Type B pancreatic cell (in vitro differentiated cells): ENCODE measurements at regions not wholly inside any gene's neighbourhood (a gene's known extent, or its start where the extent isn't known, plus 50 kb on each side); places are given as distances from the start of the nearest gene placed in this dataset.

Experiments used
- DNase-seq: peaks from one replicate; pipeline ENCODE4 v3.0.0; 2021; ENCODE audit warnings: mixed read lengths; ENCODE audit not compliant: unreplicated experiment; ENCODE audit errors: extremely low spot score
- H3K27ac Mint-ChIP-seq: 2 replicates; pipeline ENCODE4 v1.8.0; 2021; ENCODE audit warnings: mild to moderate bottlenecking, mixed read lengths
- H3K27me3 Mint-ChIP-seq: 2 replicates; pipeline ENCODE4 v1.8.0; 2021; ENCODE audit warnings: mixed read lengths
- H3K36me3 Mint-ChIP-seq: 2 replicates; pipeline ENCODE4 v1.8.0; 2021; ENCODE audit warnings: mixed read lengths
- H3K4me1 Mint-ChIP-seq: one replicate; pipeline ENCODE4 v1.8.0; 2021; ENCODE audit warnings: mixed read lengths; ENCODE audit not compliant: unreplicated experiment
- H3K4me3 Mint-ChIP-seq: 2 replicates; pipeline ENCODE4 v1.8.0; 2021; ENCODE audit warnings: mild to moderate bottlenecking, mixed read lengths
- H3K9me3 Mint-ChIP-seq: 2 replicates; pipeline ENCODE4 v1.8.0; 2021; ENCODE audit warnings: mixed read lengths
- TF ChIP-seq, protein P1 (sequence below): fragments of 200-600 bp; sonication (generic); conservative IDR thresholded peaks from 2 replicates; pipeline ENCODE4 v1.5.0; 2021; ENCODE audit warnings: antibody characterized with exemption, mild to moderate bottlenecking

GRCh38 chr4:56272003-56272402, 115.3 kb downstream of the AASDH start:
- Mint-ChIP-seq H3K4me1 (peaks cover 3% of the 10 kb centered on the region), H3K36me3 (peaks cover 9% of the 10 kb centered on the region), H3K27me3 (no peaks in the 10 kb centered on the region), H3K9me3 (peaks cover 4% of the 10 kb centered on the region), H3K27ac (no peak overlapping the region), H3K4me3 (no peak overlapping the region)
- TF ChIP-seq, protein P1, sequence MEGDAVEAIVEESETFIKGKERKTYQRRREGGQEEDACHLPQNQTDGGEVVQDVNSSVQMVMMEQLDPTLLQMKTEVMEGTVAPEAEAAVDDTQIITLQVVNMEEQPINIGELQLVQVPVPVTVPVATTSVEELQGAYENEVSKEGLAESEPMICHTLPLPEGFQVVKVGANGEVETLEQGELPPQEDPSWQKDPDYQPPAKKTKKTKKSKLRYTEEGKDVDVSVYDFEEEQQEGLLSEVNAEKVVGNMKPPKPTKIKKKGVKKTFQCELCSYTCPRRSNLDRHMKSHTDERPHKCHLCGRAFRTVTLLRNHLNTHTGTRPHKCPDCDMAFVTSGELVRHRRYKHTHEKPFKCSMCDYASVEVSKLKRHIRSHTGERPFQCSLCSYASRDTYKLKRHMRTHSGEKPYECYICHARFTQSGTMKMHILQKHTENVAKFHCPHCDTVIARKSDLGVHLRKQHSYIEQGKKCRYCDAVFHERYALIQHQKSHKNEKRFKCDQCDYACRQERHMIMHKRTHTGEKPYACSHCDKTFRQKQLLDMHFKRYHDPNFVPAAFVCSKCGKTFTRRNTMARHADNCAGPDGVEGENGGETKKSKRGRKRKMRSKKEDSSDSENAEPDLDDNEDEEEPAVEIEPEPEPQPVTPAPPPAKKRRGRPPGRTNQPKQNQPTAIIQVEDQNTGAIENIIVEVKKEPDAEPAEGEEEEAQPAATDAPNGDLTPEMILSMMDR, result no peak
- no peak for DNase-seq

DNA sequence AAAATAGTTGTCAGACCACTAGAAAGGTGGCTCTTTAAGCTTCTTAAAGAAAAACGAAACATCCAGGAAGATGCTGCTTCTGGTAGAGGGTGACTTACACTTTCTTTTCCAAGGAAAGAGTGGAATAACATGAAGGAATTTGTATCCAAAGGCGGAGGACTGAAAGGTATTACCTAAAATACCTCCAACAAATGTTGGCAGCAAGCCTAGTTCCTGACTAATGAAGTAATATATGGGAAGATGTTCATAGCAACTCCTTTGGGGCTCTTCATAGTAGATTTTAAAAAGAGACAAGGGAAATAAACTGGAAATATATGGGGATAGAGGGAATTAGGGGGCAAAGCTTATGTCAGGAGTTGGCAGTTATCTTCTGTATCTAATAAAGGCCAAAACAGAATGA, 116.2 kb downstream of the AASDH start:
- no peak for DNase-seq
- Mint-ChIP-seq H3K36me3 (peaks cover 5% of the 10 kb centered on the region), H3K27me3 (no peaks in the 10 kb centered on the region), H3K4me3 (no peak overlapping the region), H3K9me3 (no peaks in the 10 kb centered on the region), H3K27ac (no peak overlapping the region), H3K4me1 (peaks cover 3% of the 10 kb centered on the region)
- TF ChIP-seq, protein P1, result no peak

DNA sequence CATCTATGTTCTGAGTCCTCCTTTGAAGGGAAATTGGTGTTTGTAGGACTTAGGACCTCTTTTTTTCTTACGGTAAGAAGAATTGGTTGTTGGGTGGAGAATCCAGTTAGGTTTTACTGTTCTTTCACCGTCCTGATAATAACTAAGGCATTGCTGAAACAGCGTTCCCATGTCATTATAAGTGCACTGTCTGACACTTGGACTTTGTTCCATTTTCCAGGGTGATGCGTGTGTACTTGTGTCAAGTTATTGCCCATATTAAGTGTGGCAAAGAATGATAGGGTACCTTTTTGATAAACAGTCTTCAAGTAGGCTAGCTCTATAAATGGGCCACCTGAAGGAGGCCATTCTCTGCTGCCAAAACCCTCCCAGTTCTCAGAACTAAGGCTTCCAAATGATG, 119.7 kb downstream of the AASDH start:
- Mint-ChIP-seq H3K27ac (no peak overlapping the region), H3K4me3 (no peak overlapping the region), H3K27me3 (no peaks in the 10 kb centered on the region), H3K36me3 (peaks cover 4% of the 10 kb centered on the region), H3K9me3 (peaks cover 4% of the 10 kb centered on the region), H3K4me1 (peaks cover 3% of the 10 kb centered on the region)
- TF ChIP-seq, protein P1, result no peak
- DNase-seq, result no peak

DNA sequence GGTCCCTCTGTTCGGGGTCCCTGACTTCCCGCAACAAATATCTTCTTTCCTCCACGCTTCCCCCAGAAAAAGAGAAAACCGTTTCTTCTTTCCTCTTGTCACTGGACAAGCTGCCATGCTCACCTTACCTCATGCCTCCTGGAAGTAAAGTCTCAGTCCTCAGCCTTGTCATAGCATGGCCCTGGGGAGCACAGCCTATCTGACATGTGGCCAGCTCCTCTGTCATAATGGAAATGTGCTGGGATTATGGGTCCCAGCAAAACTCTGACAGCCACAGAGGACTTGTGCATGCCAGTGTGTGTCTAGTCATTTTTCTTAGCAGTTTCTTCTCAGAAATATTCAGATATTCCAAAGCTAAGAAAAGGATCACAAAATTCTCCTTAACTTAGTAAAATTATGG, 122.4 kb downstream of the AASDH start:
- TF ChIP-seq, protein P1, result no peak
- Mint-ChIP-seq H3K4me3 (no peak overlapping the region), H3K9me3 (peaks cover 4% of the 10 kb centered on the region), H3K4me1 (no peaks in the 10 kb centered on the region), H3K27ac (no peak overlapping the region), H3K27me3 (no peaks in the 10 kb centered on the region), H3K36me3 (peaks cover 4% of the 10 kb centered on the region)
- DNase-seq, result no peak

GRCh38 chr4:56261027-56261426, 126.3 kb downstream of the AASDH start:
- Mint-ChIP-seq H3K4me3 (no peak overlapping the region), H3K4me1 (peaks cover 15% of the 10 kb centered on the region), H3K27ac (no peak overlapping the region), H3K36me3 (peaks cover 10% of the 10 kb centered on the region), H3K9me3 (peaks cover 13% of the 10 kb centered on the region), H3K27me3 (no peaks in the 10 kb centered on the region)
- DNase-seq, result no peak
- TF ChIP-seq, protein P1, result no peak

DNA sequence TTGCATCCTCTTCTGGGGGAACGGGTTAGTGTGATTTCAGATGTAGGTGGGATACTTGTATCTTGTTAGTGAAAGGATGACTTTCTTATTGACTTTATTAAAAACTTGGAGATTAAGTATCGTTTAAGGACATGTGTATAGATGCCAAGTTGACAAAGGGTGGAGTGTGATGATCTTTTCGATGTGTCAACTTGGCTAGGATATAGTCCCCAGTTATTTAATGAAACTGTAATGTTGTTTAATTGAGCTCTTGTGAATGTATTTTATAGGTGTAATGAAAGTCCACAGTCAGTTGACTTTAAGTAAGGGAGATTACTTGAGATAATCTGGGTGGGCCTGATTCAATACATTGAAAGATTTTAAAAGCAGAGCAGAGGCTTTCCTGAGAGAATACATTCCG, 127.0 kb downstream of the AASDH start:
- no peak for DNase-seq
- no peak overlapping the region for H3K4me3 Mint-ChIP-seq
- H3K27me3 Mint-ChIP-seq, result no peaks in the 10 kb centered on the region
- H3K9me3 Mint-ChIP-seq, result peaks cover 14% of the 10 kb centered on the region
- peaks cover 15% of the 10 kb centered on the region for H3K4me1 Mint-ChIP-seq
- TF ChIP-seq, protein P1, result no peak
- no peak overlapping the region for H3K27ac Mint-ChIP-seq
- peaks cover 11% of the 10 kb centered on the region for H3K36me3 Mint-ChIP-seq
